GM12801 (cell line): ENCODE measurements at regions not wholly inside any gene's neighbourhood (a gene's known extent, or its start where the extent isn't known, plus 50 kb on each side); places are given as distances from the start of the nearest gene placed in this dataset.

Experiments
- TF ChIP-seq, protein P1 (sequence below): IDR thresholded peaks from one replicate; pipeline ENCODE4 v1.5.1; 2011; ENCODE audit warnings: control low read depth; ENCODE audit not compliant: insufficient read length; ENCODE audit errors: extremely low read depth

DNA sequence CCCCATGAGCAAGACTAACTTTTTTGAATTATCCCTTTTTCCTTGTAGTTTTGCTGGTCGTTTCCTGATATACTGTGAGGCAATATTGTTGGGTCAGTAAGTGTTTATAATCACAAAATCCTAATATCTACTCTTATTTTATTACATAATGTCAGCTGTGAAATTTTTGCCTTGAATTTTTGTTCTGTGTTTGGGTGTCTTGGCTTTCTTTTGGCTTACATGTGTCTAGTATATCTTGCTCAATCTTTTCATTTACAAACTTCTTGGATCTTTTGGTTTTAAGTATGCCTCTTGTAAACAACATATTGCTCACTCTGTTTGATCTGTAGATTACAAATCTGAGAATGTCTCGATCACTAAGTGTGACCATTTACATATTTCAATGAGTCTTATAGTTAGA, 330.3 kb upstream of the ARGLU1 start:
- TF ChIP-seq, protein P1, sequence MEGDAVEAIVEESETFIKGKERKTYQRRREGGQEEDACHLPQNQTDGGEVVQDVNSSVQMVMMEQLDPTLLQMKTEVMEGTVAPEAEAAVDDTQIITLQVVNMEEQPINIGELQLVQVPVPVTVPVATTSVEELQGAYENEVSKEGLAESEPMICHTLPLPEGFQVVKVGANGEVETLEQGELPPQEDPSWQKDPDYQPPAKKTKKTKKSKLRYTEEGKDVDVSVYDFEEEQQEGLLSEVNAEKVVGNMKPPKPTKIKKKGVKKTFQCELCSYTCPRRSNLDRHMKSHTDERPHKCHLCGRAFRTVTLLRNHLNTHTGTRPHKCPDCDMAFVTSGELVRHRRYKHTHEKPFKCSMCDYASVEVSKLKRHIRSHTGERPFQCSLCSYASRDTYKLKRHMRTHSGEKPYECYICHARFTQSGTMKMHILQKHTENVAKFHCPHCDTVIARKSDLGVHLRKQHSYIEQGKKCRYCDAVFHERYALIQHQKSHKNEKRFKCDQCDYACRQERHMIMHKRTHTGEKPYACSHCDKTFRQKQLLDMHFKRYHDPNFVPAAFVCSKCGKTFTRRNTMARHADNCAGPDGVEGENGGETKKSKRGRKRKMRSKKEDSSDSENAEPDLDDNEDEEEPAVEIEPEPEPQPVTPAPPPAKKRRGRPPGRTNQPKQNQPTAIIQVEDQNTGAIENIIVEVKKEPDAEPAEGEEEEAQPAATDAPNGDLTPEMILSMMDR, result no peak

DNA sequence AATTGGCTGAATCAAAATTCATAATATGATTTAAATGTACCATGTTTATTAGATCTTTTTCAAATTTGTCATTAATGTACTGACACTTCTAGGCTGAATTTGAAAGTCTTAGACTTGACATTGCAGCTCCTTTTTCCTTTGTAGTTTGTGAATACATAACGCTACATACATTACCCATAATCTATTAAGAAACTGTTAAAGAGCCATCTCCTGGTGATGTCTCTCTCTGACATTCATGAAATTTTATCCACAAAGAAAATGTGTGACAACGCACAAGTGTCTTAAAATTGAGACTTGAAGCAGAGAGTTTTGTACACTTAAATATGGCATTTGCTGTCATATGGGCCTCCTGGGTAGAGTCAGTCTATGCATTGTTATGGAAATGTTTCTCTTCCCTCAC, 320.2 kb upstream of the ARGLU1 start:
- TF ChIP-seq, protein P1, result no peak

DNA sequence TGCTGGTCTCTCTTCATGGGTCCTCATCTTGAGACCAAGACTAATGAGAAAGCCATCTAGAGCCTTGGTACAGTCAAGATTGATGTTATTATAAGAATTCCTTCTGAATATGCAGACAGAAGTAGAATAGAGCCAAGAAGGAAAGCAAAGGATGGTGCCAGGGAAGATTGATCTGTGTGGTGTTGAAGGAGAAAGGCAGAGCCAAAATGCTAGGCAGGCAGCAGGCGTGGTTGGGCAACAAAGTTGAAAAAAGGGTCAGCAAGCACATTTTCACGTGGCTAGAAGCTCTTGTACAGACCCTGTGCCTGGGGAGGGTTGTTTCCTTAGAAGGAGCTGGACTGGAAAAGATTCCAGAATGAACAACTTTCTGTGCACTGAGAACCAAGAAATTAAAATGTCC, 319.7 kb upstream of the ARGLU1 start:
- TF ChIP-seq, protein P1, result no peak

DNA sequence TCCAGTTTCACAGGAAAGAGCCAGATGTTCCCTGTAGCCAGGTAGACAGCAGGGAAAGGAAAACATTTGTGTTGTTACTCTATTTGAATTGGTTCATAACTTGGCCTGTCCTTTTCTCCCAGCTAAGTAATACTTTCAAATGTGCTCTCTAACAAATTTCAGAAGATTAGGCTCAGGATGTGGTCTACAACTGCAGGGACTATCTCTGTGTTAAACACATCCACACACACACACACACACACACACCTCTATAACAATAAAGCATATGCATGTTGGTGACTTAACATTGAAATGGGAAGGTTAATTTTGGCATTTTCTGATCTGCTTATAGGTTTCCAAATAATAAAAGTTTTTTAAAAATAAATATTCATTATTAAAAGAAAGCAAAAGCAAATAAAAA, 316.0 kb upstream of the ARGLU1 start:
- TF ChIP-seq, protein P1, result no peak

DNA sequence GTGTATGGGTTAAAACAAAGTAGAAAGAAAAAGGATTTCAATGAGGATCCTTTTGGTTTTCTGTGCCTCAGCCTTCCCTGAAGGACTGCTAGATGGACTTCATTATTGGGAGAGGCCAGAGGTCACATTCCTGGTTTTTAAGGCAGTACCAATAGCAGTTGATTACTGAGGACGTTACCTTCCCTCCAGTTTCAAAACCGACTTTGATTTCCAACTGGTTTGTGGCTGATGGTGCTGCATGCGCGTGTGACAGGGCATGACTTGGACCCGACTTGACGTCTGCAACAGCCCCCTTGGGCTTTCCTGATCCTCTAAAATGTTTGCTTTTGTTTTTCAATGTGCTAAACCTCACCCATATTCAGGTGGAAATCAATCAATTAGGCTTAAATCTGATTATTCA, 314.3 kb upstream of the ARGLU1 start:
- TF ChIP-seq, protein P1, result no peak

DNA sequence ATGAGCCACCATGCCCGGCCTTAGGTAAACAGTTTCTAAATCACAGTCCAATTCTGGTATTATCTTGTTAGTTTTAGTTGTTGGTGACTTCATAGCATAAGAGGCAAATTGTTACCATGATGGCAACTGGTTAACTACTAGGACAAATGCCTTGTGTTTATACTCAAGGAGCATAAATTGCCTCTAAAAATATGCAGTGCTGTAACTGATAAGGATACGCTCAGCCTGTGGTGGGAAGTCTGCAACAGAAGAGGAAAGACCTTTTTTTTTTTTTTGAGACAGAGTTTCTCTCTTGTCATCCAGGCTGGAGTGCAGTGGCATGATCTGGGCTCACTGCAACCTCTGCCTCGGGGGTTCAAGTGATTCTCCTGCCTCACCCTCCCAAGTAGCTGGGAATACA, 311.9 kb upstream of the ARGLU1 start:
- TF ChIP-seq, protein P1, result no peak

DNA sequence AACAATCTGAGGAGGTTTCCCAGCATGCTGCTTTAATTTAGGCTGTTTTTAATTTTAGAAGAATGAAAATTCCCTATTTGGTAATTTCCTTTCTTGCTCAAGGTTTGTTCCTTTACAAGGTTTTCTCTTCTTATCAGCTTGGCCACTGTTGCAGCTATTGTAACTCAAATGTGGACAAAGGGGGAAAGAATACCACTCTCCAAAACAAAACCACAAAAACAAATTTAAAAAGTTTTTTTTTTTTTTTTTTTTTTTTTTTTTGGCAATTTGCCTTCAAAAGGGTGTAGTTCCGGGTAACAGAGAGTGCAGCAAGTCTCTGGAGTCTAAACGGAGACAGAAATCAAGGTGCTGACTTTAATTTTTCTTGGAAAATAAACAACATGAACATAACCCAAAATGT, 306.4 kb upstream of the ARGLU1 start:
- TF ChIP-seq, protein P1, result no peak

DNA sequence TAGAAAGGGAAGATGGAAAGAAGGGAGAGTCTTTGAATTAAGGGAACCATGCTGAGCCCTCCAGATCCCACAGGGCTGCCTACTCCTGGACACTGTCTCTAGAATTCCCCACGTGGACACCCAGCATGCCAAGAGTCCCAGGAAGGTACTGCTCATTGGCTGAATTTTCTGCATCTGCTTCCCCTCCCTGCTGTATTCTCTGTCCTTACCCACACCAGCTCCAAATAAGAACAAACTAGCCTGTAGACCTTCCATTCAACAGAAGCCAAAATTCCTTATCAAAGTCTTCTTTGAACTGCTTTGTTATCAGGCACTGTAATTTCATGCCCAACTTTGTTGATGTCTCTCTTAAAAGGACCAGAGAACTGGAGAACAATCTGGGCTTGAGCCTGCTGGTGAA, 305.9 kb upstream of the ARGLU1 start:
- TF ChIP-seq, protein P1, result no peak
